Common myeloid progenitor, CD34-positive (primary cell): ENCODE measurements at regions not wholly inside any gene's neighbourhood (a gene's known extent, or its start where the extent isn't known, plus 50 kb on each side); places are given as distances from the start of the nearest gene placed in this dataset.
"Not testable (repeated sequence)": the region's sequence is repeated elsewhere in the genome, so short reads cannot be mapped to it uniquely, and the experiment has no call there.

Source experiments
- CTCF ChIA-PET: fragments of 350-600 bp; sonication (Branson Sonifier 250); formaldehyde crosslinking; loops from one replicate; lab custom pipeline; 2021; ENCODE audit warnings: antibody characterized with exemption; lab: Charles Lee
- POLR2A ChIA-PET: fragments of 350-600 bp; sonication (Branson Sonifier 250); formaldehyde crosslinking; loops from one replicate; lab custom pipeline; 2021; ENCODE audit warnings: antibody characterized with exemption; lab: Charles Lee
- DNase-seq, 3 donors: peaks; one replicate each; pipeline versions ENCODE4 v3.0.0 to v3.0.0-alpha.2; 2013
- H3K27ac ChIP-seq, 2 experiments: 1 replicate in 1 of 2; 2 replicates in 1 of 2; pipeline ENCODE4 v1.7.0; 2013; ENCODE audit warnings: inconsistent platforms in 2 of 2, low read length in 2 of 2, mild to moderate bottlenecking in 2 of 2, low read depth in 1 of 2, moderate library complexity in 1 of 2; ENCODE audit not compliant: severe bottlenecking in 2 of 2, insufficient read depth in 1 of 2, poor library complexity in 1 of 2
- H3K27me3 ChIP-seq, 5 experiments: replicated peaks in 2 of 5; 1 replicate in 3 of 5; 2 replicates in 2 of 5; pipeline versions ENCODE4 v1.6.1 to v1.7.0; 2013; ENCODE audit warnings: low read length in 4 of 5, mild to moderate bottlenecking in 2 of 5, moderate library complexity in 2 of 5, inconsistent platforms in 1 of 5; ENCODE audit not compliant: insufficient read depth in 5 of 5, control insufficient read depth in 4 of 5
- H3K36me3 ChIP-seq, 4 experiments: 1 replicate in 2 of 4; 2 replicates in 2 of 4; pipeline versions ENCODE4 v1.6.1 to v1.7.0; 2013; ENCODE audit warnings: low read length in 3 of 4, control low read depth in 1 of 4, mild to moderate bottlenecking in 1 of 4; ENCODE audit not compliant: control insufficient read depth in 4 of 4, insufficient read depth in 4 of 4
- H3K4me1 ChIP-seq, 4 experiments: 1 replicate in 3 of 4; 2 replicates in 1 of 4; pipeline versions ENCODE4 v1.6.1 to v1.7.1; 2013; ENCODE audit warnings: low read length in 3 of 4, mild to moderate bottlenecking in 3 of 4, control low read depth in 1 of 4, inconsistent platforms in 1 of 4, moderate library complexity in 1 of 4; ENCODE audit not compliant: control insufficient read depth in 4 of 4, insufficient read depth in 4 of 4; ENCODE audit errors: control extremely low read depth in 1 of 4
- H3K4me3 ChIP-seq, 7 experiments: 1 replicate in 4 of 7; 2 replicates in 3 of 7; pipeline versions ENCODE4 v1.5.1 to v1.7.0; 2013; ENCODE audit warnings: mild to moderate bottlenecking in 7 of 7, low read length in 6 of 7, moderate library complexity in 6 of 7, inconsistent platforms in 2 of 7, low read depth in 2 of 7, control low read depth in 1 of 7; ENCODE audit not compliant: insufficient read depth in 4 of 7, control insufficient read depth in 1 of 7; ENCODE audit errors: extremely low read depth in 1 of 7
- H3K9me3 ChIP-seq, 5 experiments: 1 replicate in 4 of 5; 2 replicates in 1 of 5; pipeline versions ENCODE4 v1.6.1 to v1.7.1; 2013; ENCODE audit warnings: low read length in 4 of 5, mild to moderate bottlenecking in 2 of 5, inconsistent platforms in 1 of 5, low read depth in 1 of 5, moderate library complexity in 1 of 5; ENCODE audit not compliant: control insufficient read depth in 4 of 5, insufficient read depth in 2 of 5; ENCODE audit errors: control extremely low read depth in 1 of 5
- WGBS: methylation state at CpG from one replicate; pipeline ENCODE4 v1.1.5; 2013; ENCODE audit not compliant: insufficient coverage; 5-methylcytosine and 5-hydroxymethylcytosine counted together

GRCh38 chr14:105653921-105654320 lies 127.5 kb downstream of the TMEM121 start:
- H3K4me1 ChIP-seq, CTCF ChIA-PET, H3K27ac ChIP-seq, H3K4me3 ChIP-seq, DNase-seq, H3K36me3 ChIP-seq, H3K27me3 ChIP-seq, POLR2A ChIA-PET: not testable (repeated sequence)
- peaks cover 0 to 14% (median 2%) of the 10 kb centered on the region in 5 experiments for H3K9me3 ChIP-seq
- WGBS: no CpG with 5 or more reads among the region's 9 CpGs

GRCh38 chr14:105659255-105659654 lies 132.9 kb downstream of the TMEM121 start:
- H3K36me3 ChIP-seq, CTCF ChIA-PET, H3K27me3 ChIP-seq, H3K4me1 ChIP-seq, H3K4me3 ChIP-seq, H3K27ac ChIP-seq, DNase-seq, POLR2A ChIA-PET: not testable (repeated sequence)
- WGBS: no CpG with 5 or more reads among the region's 2 CpGs
- H3K9me3 ChIP-seq: peaks cover 0 to 15% (median 2%) of the 10 kb centered on the region in 5 experiments

- no peak for DNase-seq
- Histone ChIP-seq H3K4me3 (no peak overlapping the region), H3K9me3 (peaks cover 0 to 15% (median 2%) of the 10 kb centered on the region in 5 experiments), H3K27me3 (no peaks in the 10 kb centered on the region), H3K27ac (no peak overlapping the region), H3K4me1 (no peaks in the 10 kb centered on the region), H3K36me3 (no peaks in the 10 kb centered on the region)
- ChIA-PET POLR2A (no interaction called here), CTCF (no interaction called here)
- 92% methylated on average over 9 of the region's 9 CpGs for WGBS
These were observed 133.6 kb downstream of the TMEM121 start for GRCh38 chr14:105659935-105660527.

GRCh38 chr14:105660816-105661531 lies 134.6 kb downstream of the TMEM121 start:
- Histone ChIP-seq H3K4me3 (no peak overlapping the region), H3K4me1 (no peaks in the 10 kb centered on the region), H3K27ac (no peak overlapping the region), H3K27me3 (no peaks in the 10 kb centered on the region), H3K9me3 (peaks cover 0 to 15% (median 2%) of the 10 kb centered on the region in 5 experiments), H3K36me3 (no peaks in the 10 kb centered on the region)
- ChIA-PET POLR2A (no interaction called here), CTCF (no interaction called here)
- DNase-seq: no peak
- 86% methylated on average over 6 of the region's 11 CpGs for WGBS

GRCh38 chr14:105662043-105662442 lies 135.7 kb downstream of the TMEM121 start:
- DNase-seq, H3K4me3 ChIP-seq, H3K27ac ChIP-seq, POLR2A ChIA-PET, CTCF ChIA-PET, H3K36me3 ChIP-seq, H3K27me3 ChIP-seq, H3K4me1 ChIP-seq: not testable (repeated sequence)
- 96% methylated on average over 5 of the region's 11 CpGs for WGBS
- H3K9me3 ChIP-seq: peaks cover 0 to 13% (median 2%) of the 10 kb centered on the region in 5 experiments

- H3K27me3 ChIP-seq, POLR2A ChIA-PET, H3K4me1 ChIP-seq, H3K27ac ChIP-seq, CTCF ChIA-PET, DNase-seq, H3K4me3 ChIP-seq, H3K36me3 ChIP-seq: not testable (repeated sequence)
- peaks cover 0 to 13% (median 2%) of the 10 kb centered on the region in 5 experiments for H3K9me3 ChIP-seq
- WGBS: 100% methylated on average over 3 of the region's 12 CpGs
These were observed 136.2 kb downstream of the TMEM121 start for GRCh38 chr14:105662592-105662991.

GRCh38 chr14:105663323-105663722 lies 136.9 kb downstream of the TMEM121 start:
- no CpG with 5 or more reads among the region's 23 CpGs for WGBS
- H3K4me3 ChIP-seq, H3K27ac ChIP-seq: not testable (repeated sequence)

More at GRCh38 chr14:105663323-105663722, 136.9 kb downstream of the TMEM121 start:
- DNase-seq, H3K4me1 ChIP-seq, H3K27me3 ChIP-seq, CTCF ChIA-PET, H3K9me3 ChIP-seq, H3K36me3 ChIP-seq, POLR2A ChIA-PET: not testable (repeated sequence)
